ENCODE measurements at regions not wholly inside any gene's neighbourhood (a gene's known extent, or its start where the extent isn't known, plus 50 kb on each side); places are given as distances from the start of the nearest gene placed in this dataset.

DNA sequence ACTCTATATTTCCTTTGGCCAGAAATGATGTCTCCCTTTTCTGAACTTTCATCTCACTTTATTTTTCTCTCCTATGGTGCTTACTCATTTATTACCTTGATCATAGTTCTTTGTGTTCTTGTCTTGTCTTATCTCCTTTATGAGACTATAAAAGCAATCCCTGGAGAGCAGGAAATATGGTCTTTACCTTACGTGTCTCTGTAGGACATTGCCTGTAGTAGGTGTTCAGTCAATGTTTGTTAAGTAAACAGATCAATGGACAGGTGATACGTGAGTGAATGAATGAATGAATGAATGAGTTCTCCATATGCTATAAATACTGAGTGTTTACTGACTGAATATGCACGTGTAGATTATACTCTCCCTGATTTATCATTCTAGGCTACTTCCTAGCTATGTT is 193.7 kb upstream of the HMGA2 start:
- no peak for DNase-seq

GRCh38 chr12:65631621-65632111 is 192.6 kb upstream of the HMGA2 start:
- DNase-seq = no peak

GRCh38 chr12:65632131-65632855 is 192.0 kb upstream of the HMGA2 start:
- no peak for DNase-seq

GRCh38 chr12:65634061-65634460 is 190.2 kb upstream of the HMGA2 start:
- no peak for DNase-seq

GRCh38 chr12:65634626-65635331 is 189.5 kb upstream of the HMGA2 start:
- no peak for DNase-seq

- no peak for DNase-seq
These were observed 187.8 kb upstream of the HMGA2 start for GRCh38 chr12:65636436-65636835.

- no peak for DNase-seq
These were observed 187.1 kb upstream of the HMGA2 start for GRCh38 chr12:65637150-65637549.

DNA sequence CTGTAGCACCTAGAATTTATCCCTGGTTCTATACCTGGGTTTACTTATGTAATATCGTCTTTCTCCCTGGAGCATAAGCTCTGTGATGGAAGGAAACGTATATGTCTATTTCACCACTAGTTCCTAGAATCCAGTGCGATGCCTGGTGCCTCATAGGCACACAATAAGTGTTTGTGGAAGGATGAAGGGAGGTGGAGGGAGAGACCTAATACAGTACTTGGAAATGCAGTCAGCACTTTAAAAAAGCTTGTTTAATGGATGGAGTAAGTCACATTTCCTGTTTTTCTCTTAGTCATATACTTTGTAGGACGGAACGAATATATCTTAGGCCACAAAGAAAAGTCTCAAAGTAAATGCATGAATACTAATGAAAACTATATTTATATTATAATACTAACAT is 186.5 kb upstream of the HMGA2 start:
- no peak for DNase-seq

DNA sequence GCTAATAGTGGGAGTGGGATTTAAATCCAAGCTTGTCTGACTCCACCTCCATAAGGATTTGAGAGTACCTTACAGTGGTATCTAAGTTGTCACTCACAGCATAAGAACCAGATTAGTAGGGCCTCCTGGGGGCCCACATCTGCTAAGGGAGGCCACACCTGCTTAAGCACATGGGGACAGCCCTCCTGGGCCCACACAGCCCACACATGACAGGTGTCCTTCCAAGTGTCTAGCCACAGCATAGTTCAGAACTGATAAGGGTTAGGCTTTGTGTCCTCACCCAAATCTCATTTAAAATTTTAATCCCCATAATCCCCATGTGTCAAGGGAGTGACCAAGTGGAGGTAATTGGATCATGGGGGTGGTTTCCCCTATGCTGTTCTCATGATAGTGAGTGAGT is 186.0 kb upstream of the HMGA2 start:
- no peak for DNase-seq

DNA sequence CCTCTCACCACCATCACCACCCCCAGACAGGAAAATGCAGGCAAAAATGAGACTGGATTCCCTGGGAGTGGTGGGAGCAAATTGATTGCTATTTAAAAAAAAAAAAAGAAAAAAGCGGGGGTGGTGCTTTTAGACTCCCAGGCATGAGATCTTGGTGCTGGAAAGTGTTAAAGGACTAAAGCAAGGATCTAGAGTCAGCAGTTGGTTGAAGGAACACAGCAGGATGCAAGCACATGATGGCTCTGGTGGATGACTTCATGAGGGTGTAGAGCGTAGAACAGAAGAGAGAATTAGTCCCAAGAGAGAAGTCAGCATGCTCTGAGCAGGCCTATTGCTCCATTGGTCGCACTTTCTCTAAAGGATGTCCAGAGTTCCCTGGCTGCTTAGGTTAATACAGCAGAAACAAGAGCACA is 183.8 kb upstream of the HMGA2 start:
- no peak for DNase-seq

DNA sequence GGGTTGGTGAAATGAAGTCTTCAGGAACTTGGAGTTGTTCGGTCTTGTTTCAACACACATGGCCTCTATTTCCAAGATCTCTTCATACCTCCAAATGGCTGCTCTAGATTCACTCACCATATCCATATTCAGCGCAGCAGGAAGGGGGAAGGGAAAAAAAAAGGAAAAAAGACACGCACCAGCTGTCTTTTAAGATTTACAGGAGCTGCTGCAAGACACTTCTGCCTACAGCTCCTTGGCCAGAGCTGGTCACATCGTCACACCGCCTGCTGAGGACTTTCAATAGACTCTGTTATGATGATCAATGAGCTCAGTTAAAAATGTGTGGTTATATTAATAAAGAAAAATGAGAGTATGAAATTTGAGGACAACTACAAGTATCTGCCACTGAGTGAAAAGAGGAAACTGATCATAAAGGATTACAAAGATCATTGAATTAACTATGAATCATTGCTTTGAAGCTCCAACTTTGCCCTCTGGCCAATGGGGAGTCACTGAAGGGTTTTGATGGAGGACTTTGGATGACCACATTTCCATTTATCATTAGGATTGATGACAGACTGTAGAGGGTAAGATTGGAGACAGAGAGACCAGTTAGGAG is 182.1 kb upstream of the HMGA2 start:
- no peak for DNase-seq

- no peak for DNase-seq
These were observed 181.1 kb upstream of the HMGA2 start for GRCh38 chr12:65643171-65643570.

- no peak for DNase-seq
These were observed 180.5 kb upstream of the HMGA2 start for GRCh38 chr12:65643595-65644386.

- no peak for DNase-seq
These were observed 178.1 kb upstream of the HMGA2 start for GRCh38 chr12:65646127-65646643.

DNA sequence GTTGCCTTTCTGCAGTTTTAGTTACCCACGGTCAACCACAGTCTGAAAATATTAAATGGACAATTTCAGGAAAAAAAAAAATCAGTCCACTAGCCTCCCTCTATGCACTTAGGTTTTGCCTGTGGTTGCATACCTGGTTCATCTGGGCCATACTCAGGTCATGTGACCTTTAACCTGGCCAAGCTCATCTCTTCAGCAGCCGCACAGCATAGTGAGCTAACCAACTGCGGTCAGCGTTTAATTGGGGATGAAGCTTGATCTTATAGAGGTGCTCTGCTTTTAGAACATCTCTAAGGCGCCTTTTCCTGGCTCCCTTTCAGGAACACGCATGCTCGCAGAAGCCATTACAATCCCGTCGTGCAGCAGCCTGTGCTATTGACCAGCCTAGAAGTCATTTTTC is 177.2 kb upstream of the HMGA2 start:
- DNase-seq = no peak

DNA sequence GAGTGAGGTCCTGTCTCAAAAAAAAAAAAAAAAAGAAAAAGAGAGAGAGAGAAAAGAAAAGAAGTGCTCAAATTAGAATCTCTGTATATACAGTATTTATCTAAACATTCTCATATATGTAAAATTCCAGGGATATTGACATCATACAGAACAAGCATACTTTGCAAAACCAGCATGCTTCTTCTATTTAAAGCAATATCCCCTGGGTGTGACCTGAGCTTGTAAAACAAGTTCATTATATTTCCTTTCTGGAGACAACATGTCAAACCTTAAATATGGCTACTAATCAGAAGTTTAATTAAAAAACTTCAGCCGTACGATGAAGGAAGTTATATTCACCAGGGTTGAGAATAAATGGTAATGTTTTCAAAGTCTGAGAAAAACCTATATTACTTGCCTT is 175.8 kb upstream of the HMGA2 start:
- no peak for DNase-seq

DNA sequence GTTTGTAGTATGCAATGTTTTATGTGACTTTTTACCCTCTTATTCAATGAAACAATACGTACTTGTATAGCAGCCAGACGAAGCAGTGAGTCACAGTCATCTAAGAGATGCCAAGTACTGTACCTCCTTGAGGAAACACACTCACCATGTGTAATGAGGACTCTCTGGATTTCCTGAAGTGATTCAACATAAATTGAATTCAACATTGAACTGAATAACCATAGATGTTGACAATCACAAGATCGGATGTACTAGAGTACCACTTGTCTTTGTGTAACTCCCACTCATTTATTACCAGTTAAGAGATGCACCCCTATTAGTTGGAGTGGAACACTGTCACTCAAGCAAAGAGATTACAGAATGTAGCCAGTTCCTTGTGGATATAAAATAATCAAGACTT is 175.2 kb upstream of the HMGA2 start:
- no peak for DNase-seq

- no peak for DNase-seq
These were observed 173.2 kb upstream of the HMGA2 start for GRCh38 chr12:65651060-65651459.

GRCh38 chr12:65653321-65653720 is 171.0 kb upstream of the HMGA2 start:
- no peak for DNase-seq

DNA sequence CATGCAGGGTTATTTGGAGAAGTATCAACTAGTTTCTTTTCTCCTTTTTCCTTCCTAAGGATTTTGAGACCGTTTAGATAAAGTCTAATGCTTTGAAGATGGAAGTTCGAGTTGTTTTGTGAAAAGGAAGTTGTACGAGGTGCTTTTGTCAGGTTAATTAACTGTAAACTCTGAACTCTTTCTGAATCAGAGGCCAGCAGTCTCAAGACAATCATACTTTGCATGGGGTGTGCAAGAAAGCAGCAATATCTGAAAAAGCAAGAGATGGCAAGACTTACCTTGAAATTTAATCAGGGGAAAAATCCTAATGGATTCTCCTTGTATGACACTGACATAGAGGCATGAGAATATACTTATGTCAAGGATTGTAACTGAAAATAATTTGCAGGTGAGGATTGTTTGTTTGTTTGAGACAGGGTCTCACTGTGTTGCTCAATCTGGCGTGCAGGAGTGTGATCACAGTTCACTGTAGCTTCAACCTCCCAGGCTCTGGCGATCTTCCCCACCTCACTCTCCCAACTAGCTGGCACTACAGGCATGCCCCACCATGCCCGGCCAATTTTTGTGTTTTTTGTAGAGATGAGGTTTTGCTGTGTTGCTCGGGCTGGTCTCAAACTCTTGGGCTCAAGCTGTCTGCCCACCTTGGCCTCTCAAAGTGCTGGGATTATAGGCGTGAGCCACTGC is 170.2 kb upstream of the HMGA2 start:
- no peak for DNase-seq

- no peak for DNase-seq
These were observed 169.2 kb upstream of the HMGA2 start for GRCh38 chr12:65655074-65655493.

DNA sequence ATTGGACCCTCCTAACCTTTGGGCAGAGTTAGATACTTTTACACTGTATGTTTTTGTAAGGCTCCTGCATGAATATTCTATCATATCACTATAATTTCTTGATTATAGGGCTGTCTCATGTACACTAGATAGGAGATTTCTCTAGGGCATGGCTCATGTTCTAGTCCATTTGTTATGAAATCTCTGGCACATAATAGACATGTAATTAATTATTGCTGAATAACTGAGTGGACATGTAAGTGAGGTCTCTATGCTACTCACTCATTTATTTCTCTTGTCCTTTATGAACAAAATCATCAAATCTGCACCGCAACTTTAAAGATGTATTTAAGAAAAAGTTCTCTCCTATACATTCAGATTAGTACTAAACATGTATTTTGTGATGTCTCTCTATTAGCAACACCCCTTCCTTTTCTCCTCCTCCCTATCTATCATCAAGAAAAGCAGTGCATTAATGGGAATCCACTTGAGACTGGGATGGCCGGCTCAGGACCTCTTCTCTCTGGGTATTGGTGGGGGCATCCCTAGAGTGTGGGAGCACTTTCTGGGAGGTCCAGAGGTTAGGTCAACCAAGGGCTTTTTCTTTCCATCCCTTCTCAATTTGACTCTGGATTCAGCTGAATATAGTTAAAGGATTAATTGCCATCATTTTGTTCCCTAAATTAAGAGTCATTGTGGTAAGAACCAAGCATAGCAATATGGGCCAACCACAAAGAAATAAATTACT is 168.0 kb upstream of the HMGA2 start:
- no peak for DNase-seq

Measured in SHP77 treated with DMSO at 0.1 percent for 48 hours (cell line).